GM23248 (cell line): ENCODE measurements at regions not wholly inside any gene's neighbourhood (a gene's known extent, or its start where the extent isn't known, plus 50 kb on each side); places are given as distances from the start of the nearest gene placed in this dataset.

ENCODE experiments used
- EZH2 ChIP-seq: fragments of 200-600 bp; sonication (generic); IDR thresholded peaks from 2 replicates; pipeline ENCODE4 v1.6.1; 2018; ENCODE audit warnings: antibody characterized with exemption, mild to moderate bottlenecking; ENCODE audit not compliant: insufficient read depth, poor library complexity, severe bottlenecking
- EZH2phosphoT487 ChIP-seq: fragments of 200-600 bp; sonication (generic); IDR thresholded peaks from 2 replicates; pipeline ENCODE4 v1.6.1; 2018; ENCODE audit warnings: antibody characterized with exemption, moderate library complexity, mild to moderate bottlenecking, low read depth; ENCODE audit not compliant: insufficient read depth

- TF ChIP-seq EZH2: no peak
- TF ChIP-seq EZH2phosphoT487: no peak
Observed at GRCh38 chr5:84474126-84474525, 89.4 kb upstream of the EDIL3 start.
